ENCODE measurements at regions not wholly inside any gene's neighbourhood (a gene's known extent, or its start where the extent isn't known, plus 50 kb on each side); places are given as distances from the start of the nearest gene placed in this dataset.

DNA sequence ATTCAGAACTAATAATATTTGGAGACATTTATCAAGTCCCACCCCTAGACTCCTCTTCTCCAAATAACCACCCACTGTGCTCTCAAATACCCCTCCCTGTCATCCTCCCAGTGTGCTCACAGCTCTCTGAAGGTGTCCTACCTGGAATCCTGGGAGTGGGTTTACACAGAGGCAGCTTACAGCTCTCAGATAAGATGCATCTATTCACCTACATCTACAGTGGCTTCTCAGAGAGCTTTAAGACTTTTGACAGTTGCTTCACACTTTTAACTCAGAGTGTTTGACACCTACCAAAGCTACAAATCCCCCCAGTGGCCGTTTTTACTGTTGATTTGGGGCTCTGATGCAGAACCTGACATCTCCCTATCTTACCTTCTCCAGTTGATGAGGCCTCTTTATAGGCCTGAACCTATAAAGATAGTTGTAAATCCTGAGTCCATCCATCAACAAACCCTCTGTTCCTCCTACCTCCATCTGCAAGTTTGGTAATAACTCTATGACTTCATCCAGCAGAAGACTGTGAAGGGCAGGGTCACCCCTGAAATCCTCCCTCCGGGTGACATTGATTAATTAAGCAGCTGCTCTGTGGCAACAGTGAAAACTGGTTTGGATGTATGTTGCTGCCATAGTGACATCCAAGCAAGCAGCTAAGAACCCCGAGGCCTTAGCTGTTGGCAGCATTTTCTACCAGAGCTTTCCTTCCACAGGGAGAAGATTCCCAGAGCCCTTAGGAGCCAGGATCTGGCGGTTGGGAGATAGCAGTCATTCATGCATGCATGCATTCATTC lies 226.1 kb upstream of the RREB1 start:
- Mint-ChIP-seq H3K36me3 (no peaks in the 10 kb centered on the region), H3K4me3 (no peak overlapping the region), H3K27ac (no peak overlapping the region), H3K4me1 (peaks cover 19% of the 10 kb centered on the region), H3K9me3 (no peaks in the 10 kb centered on the region), H3K27me3 (no peaks in the 10 kb centered on the region)
- ATAC-seq, result no peak

DNA sequence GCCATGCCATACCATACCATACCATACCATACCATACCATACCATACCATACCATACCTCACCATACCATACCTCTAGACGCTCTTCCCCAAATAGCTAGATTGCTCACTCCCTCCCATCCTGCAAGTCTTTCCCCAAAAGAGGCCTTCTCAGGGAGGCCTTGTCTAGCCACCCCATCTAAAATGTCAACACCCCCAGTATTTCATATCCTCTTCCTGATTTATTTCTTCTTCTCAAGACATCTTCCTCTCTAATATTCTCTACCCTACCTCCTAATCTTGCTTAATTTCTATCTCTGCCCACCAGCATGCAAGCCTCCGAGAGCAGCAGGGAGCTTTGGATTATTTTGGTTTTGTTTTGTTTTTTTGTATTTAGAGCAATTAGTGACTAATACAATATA lies 225.2 kb upstream of the RREB1 start:
- no peak overlapping the region for H3K27ac Mint-ChIP-seq
- H3K36me3 Mint-ChIP-seq, result no peaks in the 10 kb centered on the region
- H3K4me3 Mint-ChIP-seq, result no peak overlapping the region
- no peaks in the 10 kb centered on the region for H3K27me3 Mint-ChIP-seq
- no peak for ATAC-seq
- no peaks in the 10 kb centered on the region for H3K9me3 Mint-ChIP-seq
- H3K4me1 Mint-ChIP-seq, result peaks cover 19% of the 10 kb centered on the region

DNA sequence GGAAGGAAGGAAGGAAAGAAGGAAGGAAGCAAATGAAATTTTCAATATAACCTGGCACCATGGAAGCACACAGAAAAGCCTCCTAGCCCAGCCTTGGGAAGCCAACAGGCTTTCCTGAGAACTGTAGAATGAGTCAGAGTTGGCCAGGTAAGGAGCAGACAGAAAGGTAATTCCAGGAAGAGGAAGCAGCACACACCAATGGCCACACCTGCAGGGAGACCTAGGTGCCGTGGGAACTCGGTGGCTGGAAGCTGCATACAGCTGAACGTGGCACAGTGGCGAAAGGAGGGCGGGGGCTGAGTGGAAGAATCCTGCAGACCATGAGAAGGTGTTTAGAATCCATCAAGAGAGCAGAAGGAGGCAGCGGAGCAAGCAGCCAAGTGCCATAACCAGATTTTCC lies 224.8 kb upstream of the RREB1 start:
- peaks cover 19% of the 10 kb centered on the region for H3K4me1 Mint-ChIP-seq
- no peak overlapping the region for H3K4me3 Mint-ChIP-seq
- H3K9me3 Mint-ChIP-seq, result no peaks in the 10 kb centered on the region
- H3K36me3 Mint-ChIP-seq, result no peaks in the 10 kb centered on the region
- H3K27ac Mint-ChIP-seq, result no peak overlapping the region
- no peaks in the 10 kb centered on the region for H3K27me3 Mint-ChIP-seq
- no peak for ATAC-seq

DNA sequence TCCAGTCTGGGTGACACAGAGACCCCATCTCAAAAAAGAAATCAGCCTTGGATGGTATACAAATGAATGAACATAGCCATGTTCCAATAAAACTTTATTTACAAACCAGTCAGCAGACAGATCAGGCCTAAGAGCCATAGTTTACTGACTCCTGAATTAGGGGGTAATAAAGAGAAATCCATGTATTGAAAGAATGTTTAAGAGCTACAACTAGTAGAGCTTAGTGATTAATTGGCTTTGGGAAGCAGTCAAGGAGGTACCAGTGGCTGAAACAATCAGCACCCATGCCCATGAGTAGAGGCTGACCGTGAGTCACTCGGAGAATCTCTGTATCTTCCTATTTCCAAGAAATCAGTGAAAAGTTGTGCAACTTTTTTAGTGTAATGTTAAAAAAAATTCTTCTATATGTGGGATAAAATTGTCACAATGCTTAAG lies 223.6 kb upstream of the RREB1 start:
- Mint-ChIP-seq H3K4me3 (no peak overlapping the region), H3K9me3 (no peaks in the 10 kb centered on the region), H3K36me3 (no peaks in the 10 kb centered on the region), H3K27me3 (no peaks in the 10 kb centered on the region), H3K27ac (no peak overlapping the region), H3K4me1 (peaks cover 15% of the 10 kb centered on the region)
- ATAC-seq, result no peak

DNA sequence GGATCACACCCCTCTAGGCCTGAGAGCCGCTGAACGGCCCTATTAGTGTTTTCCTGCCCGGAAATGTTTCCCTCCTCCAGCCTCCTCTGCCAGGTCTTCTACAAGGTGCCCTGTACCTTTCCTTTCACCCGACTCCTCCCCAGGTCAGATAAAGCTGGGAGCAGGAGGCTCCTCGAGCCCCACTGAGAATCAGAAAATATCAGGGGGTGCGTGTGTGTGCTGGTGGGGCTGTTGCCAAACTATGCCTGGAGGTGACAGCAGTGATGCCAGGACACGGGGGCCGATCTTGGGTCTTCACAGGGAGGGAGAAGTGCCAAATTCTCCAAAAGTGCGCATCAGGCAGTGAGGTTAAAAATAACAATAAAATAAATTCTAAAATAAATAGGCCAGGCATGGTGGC lies 222.8 kb upstream of the RREB1 start:
- no peaks in the 10 kb centered on the region for H3K9me3 Mint-ChIP-seq
- no peak overlapping the region for H3K4me3 Mint-ChIP-seq
- H3K27me3 Mint-ChIP-seq, result no peaks in the 10 kb centered on the region
- peaks cover 8% of the 10 kb centered on the region for H3K4me1 Mint-ChIP-seq
- ATAC-seq, result no peak
- H3K36me3 Mint-ChIP-seq, result no peaks in the 10 kb centered on the region
- no peak overlapping the region for H3K27ac Mint-ChIP-seq

DNA sequence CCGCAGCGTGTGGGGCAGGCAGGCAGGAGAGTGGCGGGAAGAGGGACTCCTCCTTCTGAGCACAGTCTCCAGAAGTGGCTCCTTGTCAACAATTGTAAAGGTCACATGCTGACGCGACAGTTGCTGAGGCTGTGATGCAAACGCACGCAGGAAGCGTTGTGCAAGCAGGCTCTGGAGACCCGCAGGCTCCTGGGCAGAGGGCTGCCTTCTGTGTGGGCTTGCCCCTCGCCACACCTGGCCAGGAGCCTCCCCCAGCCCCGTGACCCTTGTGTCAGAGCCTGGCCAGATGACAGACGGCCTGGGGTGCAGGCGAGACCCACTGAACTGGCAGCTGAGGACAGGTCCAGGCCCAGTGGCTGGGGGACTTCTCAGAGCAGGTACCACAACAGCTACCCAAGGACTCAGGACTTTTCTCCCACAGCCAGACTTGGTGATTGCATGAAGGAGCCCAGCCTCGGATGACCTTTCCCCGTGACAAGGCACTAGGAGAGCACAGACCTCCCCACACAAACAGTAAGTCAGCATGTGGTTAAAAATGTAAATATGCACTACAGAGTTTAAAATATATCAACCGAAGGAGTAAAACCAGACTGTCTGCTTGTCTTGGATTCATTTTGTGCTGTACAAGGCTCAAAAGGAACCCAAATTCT lies 222.1 kb upstream of the RREB1 start:
- Mint-ChIP-seq H3K36me3 (no peaks in the 10 kb centered on the region), H3K27ac (no peak overlapping the region), H3K4me1 (peaks cover 8% of the 10 kb centered on the region)

DNA sequence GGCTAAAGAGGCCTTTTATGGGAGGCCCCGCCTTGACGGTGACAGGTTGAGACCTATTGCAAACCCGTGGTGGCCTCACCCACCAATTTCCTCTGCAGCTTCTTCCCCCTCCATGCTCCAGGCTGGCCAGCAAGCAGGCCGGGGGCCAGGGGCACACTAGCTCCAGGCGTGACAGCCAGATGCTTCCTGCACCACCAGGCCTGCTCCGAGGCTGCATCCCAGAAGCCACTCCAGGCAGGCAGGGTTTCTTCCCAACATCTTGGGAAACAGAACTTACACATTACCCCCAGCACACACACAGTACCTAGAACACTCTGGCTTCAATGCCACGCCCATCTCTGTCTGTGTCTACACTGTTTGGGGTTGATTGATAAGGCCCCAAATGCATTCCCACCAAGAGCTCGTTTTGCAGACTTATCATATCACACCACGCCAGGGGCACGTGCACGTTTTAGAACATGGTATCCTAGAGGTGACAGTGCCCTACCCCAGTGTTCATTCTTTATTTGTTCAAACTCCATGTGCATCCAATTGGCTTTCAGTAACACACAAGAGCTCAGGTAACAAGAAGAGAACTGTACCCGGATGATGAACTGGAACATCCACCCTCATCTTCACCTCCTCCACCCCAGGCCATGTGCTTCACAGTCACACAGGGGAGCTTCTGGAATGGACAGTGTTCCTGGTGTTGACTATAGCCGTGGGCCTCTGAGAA lies 221.4 kb upstream of the RREB1 start:
- Mint-ChIP-seq H3K27me3 (no peaks in the 10 kb centered on the region), H3K36me3 (no peaks in the 10 kb centered on the region), H3K4me3 (no peak overlapping the region), H3K27ac (no peak overlapping the region), H3K4me1 (peaks cover 8% of the 10 kb centered on the region), H3K9me3 (no peaks in the 10 kb centered on the region)
- no peak for ATAC-seq

More for the DNA sequence above, 222.1 kb upstream of the RREB1 start:
- no peaks in the 10 kb centered on the region for H3K27me3 Mint-ChIP-seq
- no peaks in the 10 kb centered on the region for H3K9me3 Mint-ChIP-seq
- peak; percentile 35 for ATAC-seq
- no peak overlapping the region for H3K4me3 Mint-ChIP-seq

DNA sequence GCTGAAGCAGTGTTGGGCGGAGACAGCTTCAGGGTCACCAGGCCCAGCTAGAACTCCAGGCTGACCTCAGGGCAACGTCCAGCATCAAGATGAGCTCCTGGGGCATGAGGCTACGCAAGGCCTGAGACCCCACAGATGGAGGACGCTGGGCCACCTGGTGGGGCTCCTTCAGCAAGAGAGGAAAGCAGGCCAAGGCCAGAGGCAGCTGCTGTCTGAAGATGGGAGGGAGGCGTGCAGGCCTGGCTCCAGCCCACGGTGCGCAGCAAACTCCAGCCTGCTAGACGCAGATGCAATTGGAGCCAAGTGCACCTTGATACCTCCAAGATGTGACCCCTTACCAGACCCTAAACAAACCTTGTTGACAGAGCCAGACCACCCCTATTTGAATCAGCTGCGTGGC lies 220.9 kb upstream of the RREB1 start:
- no peak overlapping the region for H3K4me3 Mint-ChIP-seq
- H3K36me3 Mint-ChIP-seq, result no peaks in the 10 kb centered on the region
- no peaks in the 10 kb centered on the region for H3K9me3 Mint-ChIP-seq
- ATAC-seq, result no peak
- no peak overlapping the region for H3K27ac Mint-ChIP-seq
- H3K4me1 Mint-ChIP-seq, result peaks cover 8% of the 10 kb centered on the region
- no peaks in the 10 kb centered on the region for H3K27me3 Mint-ChIP-seq

DNA sequence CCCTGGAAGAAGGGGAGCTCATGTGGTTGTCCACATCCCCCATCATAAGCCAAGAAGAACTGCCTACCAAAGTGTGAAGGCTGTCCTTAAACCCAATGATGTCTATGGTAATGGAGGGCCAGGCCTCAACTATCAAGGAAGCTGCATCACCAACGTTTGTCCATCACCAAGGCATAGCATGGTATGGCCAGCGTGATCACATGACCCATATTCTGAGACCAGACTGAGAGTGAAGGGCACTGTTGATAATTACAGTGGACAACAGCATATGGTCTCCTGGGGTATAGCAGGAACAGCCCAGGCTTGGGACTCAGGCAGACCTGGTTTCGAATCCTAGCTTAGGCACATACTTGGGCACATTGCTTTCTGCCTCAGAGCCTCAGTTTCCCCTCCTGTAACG lies 218.2 kb upstream of the RREB1 start:
- ATAC-seq, result no peak
- H3K27me3 Mint-ChIP-seq, result peaks cover 7% of the 10 kb centered on the region
- H3K4me1 Mint-ChIP-seq, result no peaks in the 10 kb centered on the region
- H3K4me3 Mint-ChIP-seq, result no peak overlapping the region
- H3K27ac Mint-ChIP-seq, result no peak overlapping the region
- no peaks in the 10 kb centered on the region for H3K9me3 Mint-ChIP-seq
- H3K36me3 Mint-ChIP-seq, result no peaks in the 10 kb centered on the region

DNA sequence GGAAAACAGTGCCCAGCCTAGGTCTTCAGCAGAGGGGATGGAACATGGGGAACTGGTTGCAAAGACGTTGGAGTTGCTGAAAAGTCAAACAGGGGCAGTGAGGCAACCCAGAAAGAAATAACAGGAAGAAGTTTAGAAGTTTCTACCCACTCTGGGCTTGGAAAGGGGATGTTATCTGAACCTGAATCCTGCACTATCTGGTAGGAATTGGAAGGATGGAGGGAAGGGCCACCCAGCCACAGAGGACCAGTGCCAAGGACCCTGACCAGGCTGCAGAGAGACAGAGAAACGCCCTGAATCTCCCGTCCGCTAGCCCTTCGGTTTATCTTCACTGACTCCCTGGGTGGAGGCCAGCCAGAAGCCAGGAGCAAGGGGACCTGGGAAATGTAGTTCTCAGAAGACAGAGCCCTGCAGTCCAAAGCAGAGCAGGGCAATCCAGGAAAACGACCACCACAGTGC lies 217.3 kb upstream of the RREB1 start:
- no peaks in the 10 kb centered on the region for H3K9me3 Mint-ChIP-seq
- no peaks in the 10 kb centered on the region for H3K36me3 Mint-ChIP-seq
- ATAC-seq, result no peak
- H3K4me3 Mint-ChIP-seq, result no peak overlapping the region
- peaks cover 8% of the 10 kb centered on the region for H3K27me3 Mint-ChIP-seq
- H3K4me1 Mint-ChIP-seq, result no peaks in the 10 kb centered on the region
- no peak overlapping the region for H3K27ac Mint-ChIP-seq

DNA sequence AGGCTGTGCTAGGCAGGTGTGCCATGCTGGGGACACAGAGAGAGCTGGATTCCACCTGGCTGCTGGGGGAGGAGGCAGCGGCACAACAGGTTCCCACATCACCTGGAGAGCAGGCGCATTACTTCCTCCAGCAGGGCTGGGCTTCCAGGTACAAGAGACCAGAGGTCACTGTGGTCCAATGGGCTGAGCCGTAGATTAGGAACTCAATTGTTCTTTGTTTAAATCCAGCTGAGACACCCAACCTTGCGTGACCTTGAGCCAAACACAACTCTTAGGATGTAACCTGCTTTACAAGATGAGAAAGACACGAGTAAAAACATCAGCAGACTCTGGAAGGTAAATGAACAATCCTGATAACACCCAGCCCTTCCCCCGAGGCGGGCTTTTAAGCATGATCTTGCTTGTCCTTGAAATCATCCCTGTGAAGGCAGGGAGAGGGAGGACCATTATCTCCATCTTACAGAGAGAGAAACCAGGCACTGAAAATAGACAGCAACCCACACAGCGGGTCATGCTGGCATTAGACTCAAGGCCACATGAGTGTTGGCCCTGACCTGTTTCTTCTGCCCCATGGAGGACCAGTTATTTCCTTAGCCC lies 216.5 kb upstream of the RREB1 start:
- Mint-ChIP-seq H3K27me3 (peaks cover 8% of the 10 kb centered on the region), H3K36me3 (no peaks in the 10 kb centered on the region), H3K4me3 (no peak overlapping the region), H3K4me1 (no peaks in the 10 kb centered on the region), H3K27ac (peak overlapping the region; percentile 36), H3K9me3 (peaks cover 3% of the 10 kb centered on the region)
- no peak for ATAC-seq

DNA sequence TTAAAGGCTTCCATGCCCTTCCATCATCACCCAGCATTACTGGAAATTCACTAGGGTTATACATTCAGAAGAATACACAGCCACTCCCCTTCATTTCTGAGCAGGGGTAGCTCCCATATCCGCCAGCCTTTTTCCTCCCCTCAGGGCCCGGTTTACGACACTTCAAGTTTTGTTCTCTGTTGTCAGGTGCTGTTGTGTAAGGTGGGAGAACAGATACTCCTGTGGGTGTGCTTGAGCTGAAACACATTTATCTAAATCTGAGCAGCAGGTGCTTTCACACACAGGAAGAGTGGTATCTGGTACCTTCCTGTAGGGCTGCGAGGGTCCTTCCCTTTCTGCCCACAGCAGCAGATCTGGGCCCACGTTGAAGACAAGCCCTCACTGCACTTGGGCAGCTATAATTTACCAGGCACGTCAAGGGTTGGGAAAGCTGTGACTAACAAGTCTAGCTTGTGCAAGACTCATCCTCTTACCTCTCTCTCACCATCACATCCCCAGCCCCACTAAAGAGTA lies 215.8 kb upstream of the RREB1 start:
- ATAC-seq, result no peak
- Mint-ChIP-seq H3K9me3 (peaks cover 3% of the 10 kb centered on the region), H3K36me3 (no peaks in the 10 kb centered on the region), H3K27ac (peak overlapping the region; percentile 36), H3K27me3 (peaks cover 8% of the 10 kb centered on the region), H3K4me1 (no peaks in the 10 kb centered on the region), H3K4me3 (no peak overlapping the region)

DNA sequence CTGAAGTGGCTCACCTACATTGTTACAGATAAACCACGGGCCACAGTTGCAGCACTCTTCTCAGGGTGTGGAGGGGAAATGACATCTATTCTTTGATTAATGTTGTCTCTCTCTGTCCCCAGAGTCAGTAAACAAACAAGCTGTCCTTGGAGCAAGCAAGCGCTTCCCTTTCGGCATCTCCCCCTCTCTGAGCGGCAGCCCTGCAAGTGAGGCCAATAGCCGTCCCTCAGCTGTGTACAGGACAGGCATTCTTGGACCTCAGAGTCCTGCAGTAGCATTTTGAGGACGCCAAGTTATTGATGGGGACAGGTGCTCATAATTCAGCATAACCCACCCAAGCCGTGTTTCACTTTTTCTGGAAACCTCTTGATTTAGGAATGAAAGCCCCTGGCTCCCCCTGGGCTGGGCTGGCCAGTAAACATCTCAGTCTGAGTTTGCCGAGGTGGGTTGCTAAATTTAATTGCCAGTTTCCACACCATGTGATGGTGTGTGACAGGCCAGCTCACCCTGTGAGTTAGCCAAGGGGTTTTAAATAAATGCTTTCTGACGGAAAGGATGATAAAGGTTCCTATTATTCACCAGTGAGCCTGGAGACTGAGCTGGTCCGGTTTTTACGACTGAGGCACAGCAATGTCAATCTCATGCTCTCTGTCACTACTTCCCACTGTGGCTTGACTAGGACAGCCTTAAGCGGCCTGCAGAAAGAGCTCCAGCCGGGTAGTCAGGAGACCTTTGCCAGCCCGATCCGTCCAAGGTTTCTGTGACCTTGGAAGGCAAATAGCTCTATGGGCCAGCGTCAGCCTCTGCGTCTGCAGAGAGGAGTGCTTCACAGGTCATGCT lies 214.8 kb upstream of the RREB1 start:
- H3K27me3 Mint-ChIP-seq, result peaks cover 8% of the 10 kb centered on the region
- no peak overlapping the region for H3K27ac Mint-ChIP-seq
- no peaks in the 10 kb centered on the region for H3K4me1 Mint-ChIP-seq
- no peaks in the 10 kb centered on the region for H3K36me3 Mint-ChIP-seq
- H3K9me3 Mint-ChIP-seq, result peaks cover 3% of the 10 kb centered on the region
- H3K4me3 Mint-ChIP-seq, result no peak overlapping the region
- ATAC-seq, result no peak

DNA sequence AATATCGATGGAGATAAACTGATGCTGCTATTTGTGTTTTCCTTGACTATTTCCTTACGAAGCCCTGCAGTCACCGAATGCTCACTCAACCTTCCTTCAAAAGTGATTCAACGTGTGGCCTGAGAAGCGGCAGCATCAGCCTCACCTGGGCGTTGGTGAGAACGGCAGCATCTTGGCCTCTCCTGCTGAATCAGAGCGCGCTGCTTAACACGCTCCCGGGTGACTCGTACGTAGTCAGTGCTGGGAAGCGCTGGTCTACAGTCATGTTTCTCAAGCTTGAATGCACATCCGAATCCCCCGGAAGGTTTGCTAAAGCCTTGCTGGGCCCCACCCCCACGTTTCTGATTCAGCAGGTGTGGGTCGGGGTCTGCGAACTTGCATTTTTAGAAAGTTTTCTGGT lies 214.1 kb upstream of the RREB1 start:
- no peaks in the 10 kb centered on the region for H3K4me1 Mint-ChIP-seq
- H3K27me3 Mint-ChIP-seq, result peaks cover 8% of the 10 kb centered on the region
- no peak overlapping the region for H3K27ac Mint-ChIP-seq
- H3K9me3 Mint-ChIP-seq, result peaks cover 3% of the 10 kb centered on the region
- no peaks in the 10 kb centered on the region for H3K36me3 Mint-ChIP-seq
- ATAC-seq, result no peak
- no peak overlapping the region for H3K4me3 Mint-ChIP-seq
